Mucosa of descending colon (tissue), 3 donors: ENCODE measurements at regions not wholly inside any gene's neighbourhood (a gene's known extent, or its start where the extent isn't known, plus 50 kb on each side); places are given as distances from the start of the nearest gene placed in this dataset.

ENCODE experiments used
- ATAC-seq: fragments of 200-7000 bp; cut with Tn5 transposase; one replicate; pipeline ENCODE4 v1.9.1; 2020; ENCODE audit warnings: mild to moderate bottlenecking, moderate library complexity
- DNase-seq, 3 donors: peaks; one replicate each; pipeline ENCODE4 v3.0.0-alpha.2; 2020
- H3K36me3 ChIP-seq: fragments of 200-600 bp; one replicate; pipeline ENCODE4 v1.8.0; 2021; ENCODE audit warnings: low read depth, mild to moderate bottlenecking
- H3K4me1 ChIP-seq: fragments of 200-600 bp; one replicate; pipeline ENCODE4 v1.8.0; 2021; ENCODE audit warnings: low read depth, mild to moderate bottlenecking
- H3K4me3 ChIP-seq: fragments of 200-600 bp; one replicate; pipeline ENCODE4 v1.8.0; 2021; ENCODE audit warnings: mild to moderate bottlenecking
- H3K9me3 ChIP-seq: fragments of 200-600 bp; one replicate; pipeline ENCODE4 v1.8.0; 2021; ENCODE audit warnings: mild to moderate bottlenecking
- CTCF ChIP-seq: fragments of 200-600 bp; IDR thresholded peaks from one replicate; pipeline ENCODE4 v1.8.0; 2022; ENCODE audit warnings: antibody characterized with exemption, mild to moderate bottlenecking
- intact Hi-C, 2 donors: fragments of 100-400 bp; cut with DNase I in 1 of 2; cut with micrococcal nuclease in 1 of 2; formaldehyde crosslinking; loops; one replicate each; pipeline versions ENCODE4 v1.11.0 to v1.11.1; 2022; cut with DNase I, micrococcal nuclease
- donor health status: DM: no; HTN: no; CAD: no; lungs with moderate emphysema.
- donor health status: DM: no; HTN: no; CAD: no.
- donor health status: DM: no; HTN: yes; CAD: no.

GRCh38 chr11:88448131-88448670, 110.7 kb upstream of the CTSC start:
- TF ChIP-seq CTCF: no peak
- Histone ChIP-seq H3K36me3 (no peaks in the 10 kb centered on the region), H3K4me1 (no peaks in the 10 kb centered on the region), H3K4me3 (no peak overlapping the region), H3K9me3 (no peaks in the 10 kb centered on the region)
- DNase-seq (no peak), ATAC-seq (no peak)
- intact Hi-C loops: no loop called here

GRCh38 chr11:88447281-88447680, 109.7 kb upstream of the CTSC start:
- Histone ChIP-seq H3K4me3 (no peak overlapping the region), H3K9me3 (no peaks in the 10 kb centered on the region), H3K4me1 (no peaks in the 10 kb centered on the region), H3K36me3 (no peaks in the 10 kb centered on the region)
- no peak for TF ChIP-seq CTCF
- intact Hi-C loops: no loop called here
- ATAC-seq: no peak
- DNase-seq: no peak

GRCh38 chr11:88439356-88439755, 101.8 kb upstream of the CTSC start:
- DNase-seq: no peak

GRCh38 chr11:88438721-88439120, 101.2 kb upstream of the CTSC start:
- DNase-seq (no peak), ATAC-seq (no peak)
- no peak for TF ChIP-seq CTCF

More at GRCh38 chr11:88439356-88439755, 101.8 kb upstream of the CTSC start:
- no peaks in the 10 kb centered on the region for H3K36me3 ChIP-seq
- no peak for ATAC-seq
- intact Hi-C loops: no loop called here
- no peaks in the 10 kb centered on the region for H3K4me1 ChIP-seq
- H3K9me3 ChIP-seq: no peaks in the 10 kb centered on the region
- no peak overlapping the region for H3K4me3 ChIP-seq
- TF ChIP-seq CTCF: no peak

GRCh38 chr11:88435415-88435814, 97.9 kb upstream of the CTSC start:
- DNase-seq (no peak), ATAC-seq (no peak)
- no peak for TF ChIP-seq CTCF
- Histone ChIP-seq H3K9me3 (no peaks in the 10 kb centered on the region), H3K4me3 (no peak overlapping the region), H3K4me1 (no peaks in the 10 kb centered on the region), H3K36me3 (no peaks in the 10 kb centered on the region)
- intact Hi-C loops: no loop called here

More at GRCh38 chr11:88438721-88439120, 101.2 kb upstream of the CTSC start:
- Histone ChIP-seq H3K9me3 (no peaks in the 10 kb centered on the region), H3K4me3 (no peak overlapping the region), H3K4me1 (no peaks in the 10 kb centered on the region), H3K36me3 (no peaks in the 10 kb centered on the region)
- intact Hi-C loops: no loop called here
